GM12874 (cell line): ENCODE measurements at regions not wholly inside any gene's neighbourhood (a gene's known extent, or its start where the extent isn't known, plus 50 kb on each side); places are given as distances from the start of the nearest gene placed in this dataset.

Source experiments
- TF ChIP-seq, protein P1 (sequence below): IDR thresholded peaks from 2 replicates; pipeline ENCODE4 v1.5.1; 2011; ENCODE audit warnings: low read depth, mild to moderate bottlenecking, control low read depth, low read length, moderate library complexity; ENCODE audit not compliant: insufficient read depth

DNA sequence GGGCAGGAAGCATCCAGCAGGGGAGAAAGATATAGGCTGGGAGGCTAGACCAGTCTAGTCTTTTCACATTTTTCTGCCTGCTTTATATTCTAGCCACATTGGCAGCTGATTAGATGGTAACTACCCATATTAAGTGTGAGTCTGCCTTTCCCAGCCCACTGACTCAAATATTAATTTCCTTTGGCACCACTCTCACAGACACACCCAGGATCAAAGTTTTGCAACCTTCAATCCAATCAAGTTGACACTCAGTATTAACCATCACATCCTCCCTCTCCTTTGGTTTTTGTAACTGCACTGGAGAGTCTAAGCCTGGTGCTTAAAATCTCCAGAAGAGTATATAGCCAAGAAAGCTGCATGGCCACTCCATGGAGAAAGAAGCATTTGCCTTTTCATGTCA is 560.4 kb downstream of the GRXCR1 start:
- TF ChIP-seq, protein P1, sequence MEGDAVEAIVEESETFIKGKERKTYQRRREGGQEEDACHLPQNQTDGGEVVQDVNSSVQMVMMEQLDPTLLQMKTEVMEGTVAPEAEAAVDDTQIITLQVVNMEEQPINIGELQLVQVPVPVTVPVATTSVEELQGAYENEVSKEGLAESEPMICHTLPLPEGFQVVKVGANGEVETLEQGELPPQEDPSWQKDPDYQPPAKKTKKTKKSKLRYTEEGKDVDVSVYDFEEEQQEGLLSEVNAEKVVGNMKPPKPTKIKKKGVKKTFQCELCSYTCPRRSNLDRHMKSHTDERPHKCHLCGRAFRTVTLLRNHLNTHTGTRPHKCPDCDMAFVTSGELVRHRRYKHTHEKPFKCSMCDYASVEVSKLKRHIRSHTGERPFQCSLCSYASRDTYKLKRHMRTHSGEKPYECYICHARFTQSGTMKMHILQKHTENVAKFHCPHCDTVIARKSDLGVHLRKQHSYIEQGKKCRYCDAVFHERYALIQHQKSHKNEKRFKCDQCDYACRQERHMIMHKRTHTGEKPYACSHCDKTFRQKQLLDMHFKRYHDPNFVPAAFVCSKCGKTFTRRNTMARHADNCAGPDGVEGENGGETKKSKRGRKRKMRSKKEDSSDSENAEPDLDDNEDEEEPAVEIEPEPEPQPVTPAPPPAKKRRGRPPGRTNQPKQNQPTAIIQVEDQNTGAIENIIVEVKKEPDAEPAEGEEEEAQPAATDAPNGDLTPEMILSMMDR = no peak

DNA sequence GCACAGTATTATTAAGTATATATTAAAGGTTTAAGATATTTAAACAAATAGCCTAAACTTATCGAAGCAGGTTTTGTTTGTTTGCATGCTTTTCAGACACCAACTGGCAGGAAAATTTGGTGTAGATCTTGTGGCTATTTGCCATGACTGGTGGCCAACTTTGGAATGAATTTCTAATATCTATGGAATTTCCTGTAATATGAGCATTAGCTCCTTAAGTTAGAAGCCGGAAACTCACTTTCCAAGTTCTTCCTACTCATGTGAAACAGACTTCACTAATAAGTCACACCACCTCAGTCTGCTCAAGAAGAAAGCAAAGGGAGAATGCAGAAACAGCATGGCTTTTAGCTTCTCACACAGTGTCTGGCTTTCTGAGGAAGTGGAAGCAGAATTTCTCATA is 563.9 kb downstream of the GRXCR1 start:
- TF ChIP-seq, protein P1 = no peak

DNA sequence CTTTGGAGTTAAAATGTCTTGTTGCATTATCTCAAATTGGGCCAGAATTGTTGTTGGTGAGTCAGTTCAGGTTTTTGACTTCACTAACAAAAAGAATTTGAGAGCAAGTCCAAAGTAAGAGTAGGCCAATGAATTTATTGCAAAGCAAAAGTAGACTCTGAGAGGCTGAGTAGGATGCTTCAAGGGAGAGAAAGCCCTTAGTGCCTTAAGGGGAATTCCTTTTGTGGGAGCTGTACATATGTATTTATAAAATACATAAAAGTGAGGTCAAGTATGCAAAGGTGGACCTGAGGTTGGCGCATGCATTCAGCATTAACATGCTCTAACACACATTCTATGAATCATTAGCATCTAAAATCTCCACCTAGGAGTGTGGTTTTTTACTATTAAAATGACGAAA is 565.4 kb downstream of the GRXCR1 start:
- TF ChIP-seq, protein P1 = no peak

- TF ChIP-seq, protein P1 = no peak
Measured at GRCh38 chr4:43458293-43458692, 565.8 kb downstream of the GRXCR1 start.

DNA sequence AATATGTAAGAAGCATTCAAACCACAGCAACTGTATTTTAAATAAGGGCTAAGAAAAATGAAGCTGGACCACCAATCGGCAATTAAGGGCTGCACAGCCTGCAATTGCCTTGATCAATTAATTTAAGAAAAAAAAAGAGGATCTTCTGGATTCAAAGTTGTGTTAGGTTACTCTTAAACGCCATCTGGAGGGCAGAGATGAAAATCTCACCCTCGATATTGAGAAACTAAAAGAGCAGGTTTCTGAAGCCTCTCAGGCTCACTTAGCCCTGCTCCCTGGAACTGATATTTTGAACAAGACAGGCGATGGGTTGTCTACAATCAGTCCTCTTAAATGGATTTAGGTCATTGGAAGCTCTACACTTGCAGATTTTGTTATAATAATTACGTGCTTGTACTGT is 579.4 kb downstream of the GRXCR1 start:
- TF ChIP-seq, protein P1 = 0 out of 2 replicates have a peak, but pooled peaks have one; percentile 3

DNA sequence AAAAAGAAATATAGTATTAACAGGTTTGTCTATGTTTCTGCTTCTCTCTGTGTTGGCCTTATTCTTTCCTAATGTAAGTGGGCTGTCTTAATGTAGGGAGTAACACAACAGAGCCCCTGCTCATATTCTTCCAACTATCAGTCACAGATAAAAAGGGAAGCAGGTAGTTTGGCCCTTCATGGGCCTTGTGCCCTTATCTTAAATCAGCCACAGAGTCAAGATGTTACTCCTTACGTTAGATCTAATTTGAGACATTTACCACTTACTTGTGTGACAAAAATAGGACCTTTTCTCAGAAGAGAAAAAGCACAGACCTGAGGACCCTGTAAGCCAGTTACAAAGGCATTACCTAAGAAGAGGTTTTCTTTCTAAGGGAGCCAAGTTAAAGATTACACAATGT is 589.0 kb downstream of the GRXCR1 start:
- TF ChIP-seq, protein P1 = no peak

DNA sequence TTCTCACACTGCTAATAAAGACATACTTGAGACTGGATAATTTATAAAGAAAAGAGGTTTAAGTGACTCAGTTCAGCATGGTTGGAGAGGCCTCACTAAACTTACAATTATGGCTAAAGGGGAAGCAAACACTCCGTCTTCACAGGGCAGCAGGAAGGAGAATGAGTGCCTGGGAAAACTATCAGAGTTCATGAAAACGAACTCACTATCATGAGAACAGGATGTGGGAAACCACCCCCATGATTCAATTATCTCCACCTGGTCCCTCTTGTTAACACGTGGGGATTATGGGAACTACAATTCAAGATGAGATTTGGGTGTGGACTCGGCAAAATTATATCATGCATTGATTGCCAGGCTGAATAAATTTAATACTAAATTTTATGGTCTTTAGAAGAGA is 592.7 kb downstream of the GRXCR1 start:
- TF ChIP-seq, protein P1 = no peak

DNA sequence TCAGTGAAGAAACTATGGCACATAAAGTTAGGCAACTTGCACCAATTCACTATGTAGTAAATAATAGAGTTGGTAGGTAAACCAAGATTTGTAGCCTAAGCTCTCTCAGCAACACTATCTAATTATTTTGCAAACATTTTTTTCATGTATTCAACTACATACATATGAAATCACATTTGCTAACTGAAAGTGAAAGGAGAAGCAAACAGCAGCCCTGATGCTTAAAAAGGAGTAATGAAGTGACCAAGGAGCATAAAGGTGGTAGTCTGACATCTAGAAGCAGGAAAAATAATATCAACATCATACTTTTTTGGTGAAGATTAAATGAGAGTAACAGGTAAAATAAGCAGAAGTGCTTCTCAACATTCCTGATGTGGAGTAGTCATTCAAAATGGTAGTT is 603.7 kb downstream of the GRXCR1 start:
- TF ChIP-seq, protein P1 = no peak
